Adipocyte (in vitro differentiated cells): ENCODE measurements at regions not wholly inside any gene's neighbourhood (a gene's known extent, or its start where the extent isn't known, plus 50 kb on each side); places are given as distances from the start of the nearest gene placed in this dataset.
"Not testable (repeated sequence)": the region's sequence is repeated elsewhere in the genome, so short reads cannot be mapped to it uniquely, and the experiment has no call there.

Source experiments
- DNase-seq: peaks from one replicate; pipeline ENCODE4 v3.0.0-alpha.2; 2015; ENCODE audit warnings: low read depth
- H3K27me3 ChIP-seq: replicated peaks from 2 replicates; pipeline ENCODE4 v1.7.0; 2013; ENCODE audit warnings: mild to moderate bottlenecking, low read length, moderate library complexity; ENCODE audit not compliant: control insufficient read depth, insufficient read depth
- H3K36me3 ChIP-seq: 2 replicates; pipeline ENCODE4 v1.7.0; 2013; ENCODE audit warnings: low read length, mild to moderate bottlenecking, moderate library complexity; ENCODE audit not compliant: control insufficient read depth, insufficient read depth, severe bottlenecking
- H3K4me1 ChIP-seq: 2 replicates; pipeline ENCODE4 v1.7.0; 2013; ENCODE audit warnings: mild to moderate bottlenecking, low read length, moderate library complexity; ENCODE audit not compliant: control insufficient read depth, insufficient read depth
- H3K4me3 ChIP-seq: 2 replicates; pipeline ENCODE4 v1.7.0; 2013; ENCODE audit warnings: mild to moderate bottlenecking, low read length, moderate library complexity
- H3K9ac ChIP-seq: 2 replicates; pipeline ENCODE4 v1.7.0; 2013; ENCODE audit warnings: mild to moderate bottlenecking, low read length, moderate library complexity
- H3K9me3 ChIP-seq: 2 replicates; pipeline ENCODE4 v1.7.0; 2013; ENCODE audit warnings: mild to moderate bottlenecking, low read length, moderate library complexity; ENCODE audit not compliant: control insufficient read depth

GRCh38 chr13:80070024-80070703 lies 270.8 kb downstream of the SPRY2 start:
- Histone ChIP-seq H3K36me3 (no peaks in the 10 kb centered on the region), H3K27me3 (no peaks in the 10 kb centered on the region), H3K9me3 (no peaks in the 10 kb centered on the region), H3K4me3 (no peak overlapping the region), H3K4me1 (no peaks in the 10 kb centered on the region), H3K9ac (no peak overlapping the region)
- DNase-seq = no peak

DNA sequence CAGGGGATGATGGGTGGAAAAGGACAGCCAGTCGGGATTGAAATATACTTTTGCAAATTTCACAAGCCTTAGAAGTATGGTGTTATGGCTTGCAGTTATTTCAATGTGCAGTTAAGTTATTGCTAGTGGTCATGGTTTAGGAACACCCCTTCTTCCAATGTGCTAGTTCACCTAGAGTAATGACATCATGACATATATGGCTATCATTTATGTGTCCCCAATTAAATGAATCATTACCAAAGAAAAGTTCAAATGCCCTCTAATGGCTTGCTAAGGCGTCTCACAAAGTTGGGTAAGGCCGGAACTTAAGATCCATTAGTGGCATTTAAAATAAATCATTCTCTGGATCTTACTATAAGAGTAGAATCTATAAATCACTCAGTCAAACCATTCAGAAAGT lies 271.6 kb downstream of the SPRY2 start:
- H3K9me3 ChIP-seq = no peaks in the 10 kb centered on the region

GRCh38 chr13:80065996-80066395 lies 274.9 kb downstream of the SPRY2 start:
- Histone ChIP-seq H3K27me3 (no peaks in the 10 kb centered on the region), H3K4me1 (no peaks in the 10 kb centered on the region), H3K4me3 (no peak overlapping the region), H3K9me3 (no peaks in the 10 kb centered on the region), H3K9ac (no peak overlapping the region), H3K36me3 (no peaks in the 10 kb centered on the region)
- DNase-seq = no peak

More for the DNA sequence above, 271.6 kb downstream of the SPRY2 start:
- no peak for DNase-seq
- Histone ChIP-seq H3K4me3 (no peak overlapping the region), H3K9ac (no peak overlapping the region), H3K4me1 (no peaks in the 10 kb centered on the region), H3K36me3 (no peaks in the 10 kb centered on the region), H3K27me3 (no peaks in the 10 kb centered on the region)

GRCh38 chr13:80062416-80062815 lies 278.5 kb downstream of the SPRY2 start:
- H3K9me3 ChIP-seq, H3K4me1 ChIP-seq, H3K9ac ChIP-seq, H3K4me3 ChIP-seq, DNase-seq, H3K36me3 ChIP-seq, H3K27me3 ChIP-seq: not testable (repeated sequence)

DNA sequence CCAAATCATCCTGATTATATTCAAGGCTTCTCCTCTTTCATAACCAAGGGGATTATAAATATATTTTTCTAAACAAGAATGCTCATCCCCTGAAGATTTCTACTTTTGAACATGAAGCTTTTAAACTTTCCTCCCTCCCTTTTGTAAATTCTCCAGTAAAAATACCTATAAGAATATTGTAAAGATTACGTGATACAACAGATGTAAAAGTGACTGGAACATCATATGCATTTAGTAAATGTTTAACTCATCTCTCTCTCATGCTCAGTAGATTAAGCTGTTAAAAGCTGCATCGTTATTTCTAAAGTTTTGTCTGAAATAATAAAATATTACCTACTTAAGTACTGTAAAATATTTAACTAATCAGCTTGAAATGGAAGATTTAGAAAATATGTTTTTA lies 281.1 kb downstream of the SPRY2 start:
- H3K4me3 ChIP-seq = no peak overlapping the region
- peaks cover 5% of the 10 kb centered on the region for H3K9me3 ChIP-seq
- no peaks in the 10 kb centered on the region for H3K27me3 ChIP-seq
- H3K4me1 ChIP-seq = peaks cover 9% of the 10 kb centered on the region
- no peak for DNase-seq
- H3K9ac ChIP-seq = no peak overlapping the region
- H3K36me3 ChIP-seq = no peaks in the 10 kb centered on the region

GRCh38 chr13:80058626-80059025 lies 282.3 kb downstream of the SPRY2 start:
- peaks cover 5% of the 10 kb centered on the region for H3K9me3 ChIP-seq
- no peaks in the 10 kb centered on the region for H3K36me3 ChIP-seq
- H3K27me3 ChIP-seq = no peaks in the 10 kb centered on the region
- no peak overlapping the region for H3K4me3 ChIP-seq
- H3K9ac ChIP-seq = no peak overlapping the region
- DNase-seq = no peak
- peaks cover 13% of the 10 kb centered on the region for H3K4me1 ChIP-seq

DNA sequence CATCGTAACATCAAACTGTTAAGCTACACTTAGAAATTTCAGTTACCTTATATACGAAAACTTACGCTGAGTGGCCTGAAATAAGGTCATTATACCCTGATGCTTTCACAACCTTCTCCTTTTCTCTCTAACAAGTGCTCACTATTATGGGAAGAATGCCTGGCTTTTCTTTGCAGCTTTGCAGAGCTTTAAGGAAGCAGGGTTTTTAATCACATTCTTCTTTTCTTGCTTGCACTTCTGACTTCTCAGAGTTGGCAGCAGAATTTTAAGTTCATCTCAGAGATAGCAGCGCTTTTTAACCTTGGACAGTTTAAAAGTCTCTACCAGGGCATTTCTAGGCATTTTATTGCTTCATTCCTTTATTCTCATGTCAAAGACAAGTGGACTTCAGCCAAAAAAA lies 285.1 kb downstream of the SPRY2 start:
- no peaks in the 10 kb centered on the region for H3K36me3 ChIP-seq
- peaks cover 13% of the 10 kb centered on the region for H3K4me1 ChIP-seq
- no peak for DNase-seq
- no peak overlapping the region for H3K9ac ChIP-seq
- peaks cover 5% of the 10 kb centered on the region for H3K9me3 ChIP-seq
- H3K27me3 ChIP-seq = no peaks in the 10 kb centered on the region
- H3K4me3 ChIP-seq = no peak overlapping the region

- DNase-seq = peak; percentile 21
- no peaks in the 10 kb centered on the region for H3K27me3 ChIP-seq
- H3K9ac ChIP-seq = no peak overlapping the region
- H3K36me3 ChIP-seq = no peaks in the 10 kb centered on the region
- peaks cover 19% of the 10 kb centered on the region for H3K4me1 ChIP-seq
- H3K4me3 ChIP-seq = no peak overlapping the region
- peaks cover 4% of the 10 kb centered on the region for H3K9me3 ChIP-seq
Observed at GRCh38 chr13:80054806-80055205, 286.1 kb downstream of the SPRY2 start.

DNA sequence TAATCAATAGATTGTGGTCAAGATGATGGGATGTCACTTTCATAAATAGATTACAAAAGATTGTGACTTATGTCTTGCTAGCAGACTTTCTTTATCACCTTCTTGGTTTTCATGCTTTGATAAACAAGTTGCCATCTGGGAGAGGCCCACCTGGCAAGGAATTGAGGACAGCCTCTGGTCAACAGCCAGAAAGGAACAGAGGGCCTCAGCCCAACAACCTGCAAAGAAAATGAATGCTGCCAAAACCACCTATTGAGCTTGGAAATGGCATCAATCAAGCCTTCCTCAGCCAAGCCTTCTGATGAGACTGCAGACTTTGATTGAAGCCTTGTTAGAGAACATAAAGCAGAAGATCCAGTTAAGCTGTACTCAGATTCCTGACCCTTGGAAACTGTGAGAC lies 288.6 kb downstream of the SPRY2 start:
- Histone ChIP-seq H3K4me1 (peaks cover 35% of the 10 kb centered on the region), H3K36me3 (no peaks in the 10 kb centered on the region), H3K9ac (no peak overlapping the region), H3K4me3 (no peak overlapping the region), H3K27me3 (no peaks in the 10 kb centered on the region), H3K9me3 (no peaks in the 10 kb centered on the region)
- no peak for DNase-seq

GRCh38 chr13:80050252-80050651 lies 290.7 kb downstream of the SPRY2 start:
- no peak overlapping the region for H3K9ac ChIP-seq
- H3K9me3 ChIP-seq = no peaks in the 10 kb centered on the region
- no peaks in the 10 kb centered on the region for H3K27me3 ChIP-seq
- H3K36me3 ChIP-seq = no peaks in the 10 kb centered on the region
- peaks cover 28% of the 10 kb centered on the region for H3K4me1 ChIP-seq
- DNase-seq = no peak
- no peak overlapping the region for H3K4me3 ChIP-seq

DNA sequence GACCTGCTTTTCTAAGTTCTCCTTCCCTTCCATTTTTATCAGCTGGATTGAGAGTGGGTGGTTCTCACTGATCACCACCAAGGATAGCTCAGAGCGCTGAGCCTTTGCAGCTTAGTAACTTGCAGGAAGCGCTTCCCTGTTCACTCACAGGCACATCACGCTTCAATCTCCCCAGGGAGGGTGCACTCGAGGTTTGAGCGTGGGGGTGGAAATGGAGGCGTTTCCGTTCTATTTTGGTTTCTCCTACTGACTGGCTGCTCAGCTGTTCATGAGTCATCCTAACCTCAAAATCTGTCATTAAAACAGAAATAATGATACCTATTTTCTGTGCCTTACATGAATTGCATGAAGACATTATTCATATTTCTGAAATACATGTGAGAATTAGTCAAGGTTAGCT lies 292.1 kb downstream of the SPRY2 start:
- peaks cover 22% of the 10 kb centered on the region for H3K4me1 ChIP-seq
- no peaks in the 10 kb centered on the region for H3K9me3 ChIP-seq
- peak overlapping the region; percentile 16 for H3K4me3 ChIP-seq
- no peaks in the 10 kb centered on the region for H3K27me3 ChIP-seq
- DNase-seq = peak; percentile 93
- H3K9ac ChIP-seq = peak overlapping the region; percentile 22
- no peaks in the 10 kb centered on the region for H3K36me3 ChIP-seq

GRCh38 chr13:80048030-80048429 lies 292.9 kb downstream of the SPRY2 start:
- Histone ChIP-seq H3K36me3 (no peaks in the 10 kb centered on the region), H3K9me3 (no peaks in the 10 kb centered on the region)

More at GRCh38 chr13:80048030-80048429, 292.9 kb downstream of the SPRY2 start:
- DNase-seq = no peak
- no peak overlapping the region for H3K9ac ChIP-seq
- H3K4me3 ChIP-seq = no peak overlapping the region
- H3K4me1 ChIP-seq = peaks cover 22% of the 10 kb centered on the region
- no peaks in the 10 kb centered on the region for H3K27me3 ChIP-seq
